Activated T-cell treated with anti-CD3 and anti-CD28 coated beads, Interleukin-2, amount 50 U/mL, for 24 hours (primary cell): ENCODE measurements at regions not wholly inside any gene's neighbourhood (a gene's known extent, or its start where the extent isn't known, plus 50 kb on each side); places are given as distances from the start of the nearest gene placed in this dataset.

ENCODE experiments used
- DNase-seq: peaks from one replicate; pipeline ENCODE4 v3.0.0-alpha.2; 2020
- H3K27ac Mint-ChIP-seq: 2 replicates; pipeline ENCODE4 v1.8.0; 2020; ENCODE audit warnings: mild to moderate bottlenecking, mixed read lengths
- H3K27me3 Mint-ChIP-seq: 2 replicates; pipeline ENCODE4 v1.8.0; 2020; ENCODE audit warnings: mixed read lengths
- H3K36me3 Mint-ChIP-seq: 2 replicates; pipeline ENCODE4 v1.8.0; 2020; ENCODE audit warnings: low read depth, mixed read lengths
- H3K4me1 Mint-ChIP-seq: 2 replicates; pipeline ENCODE4 v1.8.0; 2020; ENCODE audit warnings: low read depth, mixed read lengths
- H3K4me3 Mint-ChIP-seq: 2 replicates; pipeline ENCODE4 v1.8.0; 2020; ENCODE audit warnings: mild to moderate bottlenecking, moderate library complexity, mixed read lengths
- H3K9me3 Mint-ChIP-seq: 2 replicates; pipeline ENCODE4 v1.8.0; 2020; ENCODE audit warnings: mixed read lengths

GRCh38 chrX:42973321-42973720 is 195.4 kb upstream of the PPP1R2C start:
- H3K4me3 Mint-ChIP-seq: no peak overlapping the region
- H3K9me3 Mint-ChIP-seq: peaks cover 5% of the 10 kb centered on the region
- no peak overlapping the region for H3K27ac Mint-ChIP-seq
- peaks cover 11% of the 10 kb centered on the region for H3K4me1 Mint-ChIP-seq
- DNase-seq: no peak
- no peaks in the 10 kb centered on the region for H3K36me3 Mint-ChIP-seq
- H3K27me3 Mint-ChIP-seq: peaks cover 3% of the 10 kb centered on the region

DNA sequence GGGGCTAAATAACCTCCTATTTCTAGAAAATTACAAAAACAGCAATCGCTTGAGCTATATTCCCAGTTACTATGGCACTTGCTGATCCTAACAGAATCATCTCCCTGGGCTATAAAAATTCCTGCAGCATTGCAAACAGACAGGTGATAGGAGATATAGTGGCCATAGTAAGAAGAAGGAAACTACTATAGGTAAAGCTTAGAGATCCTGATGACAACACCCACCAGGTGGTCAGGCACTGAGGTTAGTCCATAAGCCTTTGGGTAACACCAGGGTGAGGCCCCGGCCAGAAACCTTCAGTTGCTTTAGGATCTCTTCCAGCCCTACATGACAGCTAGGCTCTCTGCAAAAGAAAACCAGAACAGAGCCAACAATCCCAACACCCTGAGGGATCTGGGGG is 197.9 kb upstream of the PPP1R2C start:
- Mint-ChIP-seq H3K4me1 (peaks cover 11% of the 10 kb centered on the region), H3K27me3 (peaks cover 9% of the 10 kb centered on the region), H3K27ac (no peak overlapping the region), H3K4me3 (no peak overlapping the region), H3K36me3 (no peaks in the 10 kb centered on the region), H3K9me3 (peaks cover 5% of the 10 kb centered on the region)
- DNase-seq: no peak

- peaks cover 11% of the 10 kb centered on the region for H3K4me1 Mint-ChIP-seq
- H3K36me3 Mint-ChIP-seq: no peaks in the 10 kb centered on the region
- H3K27ac Mint-ChIP-seq: no peak overlapping the region
- DNase-seq: no peak
- H3K9me3 Mint-ChIP-seq: peaks cover 5% of the 10 kb centered on the region
- peaks cover 9% of the 10 kb centered on the region for H3K27me3 Mint-ChIP-seq
- no peak overlapping the region for H3K4me3 Mint-ChIP-seq
Observed at GRCh38 chrX:42976746-42977366, 198.9 kb upstream of the PPP1R2C start.

GRCh38 chrX:42978655-42979379 is 200.9 kb upstream of the PPP1R2C start:
- peaks cover 11% of the 10 kb centered on the region for H3K4me1 Mint-ChIP-seq
- no peaks in the 10 kb centered on the region for H3K9me3 Mint-ChIP-seq
- no peak overlapping the region for H3K4me3 Mint-ChIP-seq
- no peaks in the 10 kb centered on the region for H3K36me3 Mint-ChIP-seq
- H3K27me3 Mint-ChIP-seq: peaks cover 9% of the 10 kb centered on the region
- no peak for DNase-seq
- H3K27ac Mint-ChIP-seq: no peak overlapping the region

- Mint-ChIP-seq H3K27ac (no peak overlapping the region), H3K4me1 (no peaks in the 10 kb centered on the region), H3K27me3 (peaks cover 4% of the 10 kb centered on the region), H3K9me3 (no peaks in the 10 kb centered on the region), H3K36me3 (no peaks in the 10 kb centered on the region), H3K4me3 (no peak overlapping the region)
- no peak for DNase-seq
Observed at GRCh38 chrX:42988700-42989099, 210.7 kb upstream of the PPP1R2C start.

DNA sequence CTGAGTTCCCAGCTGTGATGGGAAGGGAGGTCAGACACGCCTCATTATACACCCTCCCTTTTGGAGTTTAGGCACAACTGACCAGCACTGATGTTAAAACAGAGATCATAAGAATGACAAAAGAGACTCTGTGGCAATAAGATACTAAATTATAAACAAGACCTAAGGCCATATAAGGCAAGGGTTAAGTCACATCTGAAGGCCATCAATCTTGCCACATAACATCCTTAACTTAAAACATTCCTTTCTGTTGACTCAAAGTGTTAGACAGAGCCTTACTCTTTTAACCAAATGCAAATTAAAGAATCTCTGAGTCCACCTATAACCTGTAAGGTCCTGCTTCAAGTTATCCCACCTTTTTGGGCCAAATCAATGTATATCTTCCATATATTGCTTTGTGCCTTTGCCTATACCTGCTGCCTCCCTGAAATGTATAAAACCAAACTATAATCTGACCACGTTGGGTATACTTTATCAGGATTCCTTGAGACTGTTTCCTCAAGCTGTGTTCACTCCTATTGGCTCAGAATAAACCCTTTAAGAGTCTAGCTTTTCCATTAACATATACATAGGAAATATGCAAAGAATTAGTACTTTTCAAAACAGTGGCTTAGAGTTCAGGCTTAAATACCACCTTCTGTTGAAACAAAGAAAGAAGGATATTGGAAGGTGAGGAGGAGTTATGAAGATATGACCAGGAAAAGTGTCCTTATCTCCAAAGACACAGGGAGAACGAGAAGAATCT is 214.4 kb upstream of the PPP1R2C start:
- Mint-ChIP-seq H3K9me3 (no peaks in the 10 kb centered on the region), H3K27me3 (peaks cover 4% of the 10 kb centered on the region), H3K4me1 (no peaks in the 10 kb centered on the region), H3K27ac (no peak overlapping the region), H3K4me3 (no peak overlapping the region), H3K36me3 (no peaks in the 10 kb centered on the region)
- DNase-seq: no peak

- DNase-seq: no peak
Observed at GRCh38 chrX:42996861-42997260, 218.9 kb upstream of the PPP1R2C start.

GRCh38 chrX:43000121-43000520 is 222.2 kb upstream of the PPP1R2C start:
- Mint-ChIP-seq H3K27ac (no peak overlapping the region), H3K27me3 (no peaks in the 10 kb centered on the region), H3K4me3 (no peak overlapping the region), H3K36me3 (no peaks in the 10 kb centered on the region), H3K9me3 (peaks cover 2% of the 10 kb centered on the region), H3K4me1 (peaks cover 3% of the 10 kb centered on the region)
- no peak for DNase-seq

More at GRCh38 chrX:42996861-42997260, 218.9 kb upstream of the PPP1R2C start:
- no peak overlapping the region for H3K4me3 Mint-ChIP-seq
- H3K27me3 Mint-ChIP-seq: no peaks in the 10 kb centered on the region
- H3K27ac Mint-ChIP-seq: no peak overlapping the region
- no peaks in the 10 kb centered on the region for H3K4me1 Mint-ChIP-seq
- H3K36me3 Mint-ChIP-seq: no peaks in the 10 kb centered on the region
- H3K9me3 Mint-ChIP-seq: peaks cover 2% of the 10 kb centered on the region

- no peak overlapping the region for H3K27ac Mint-ChIP-seq
- peaks cover 2% of the 10 kb centered on the region for H3K9me3 Mint-ChIP-seq
- no peaks in the 10 kb centered on the region for H3K36me3 Mint-ChIP-seq
- H3K4me1 Mint-ChIP-seq: peaks cover 3% of the 10 kb centered on the region
- no peaks in the 10 kb centered on the region for H3K27me3 Mint-ChIP-seq
- DNase-seq: no peak
- no peak overlapping the region for H3K4me3 Mint-ChIP-seq
Observed at GRCh38 chrX:43002526-43003203, 224.7 kb upstream of the PPP1R2C start.

- no peak for DNase-seq
- Mint-ChIP-seq H3K36me3 (no peaks in the 10 kb centered on the region), H3K4me1 (peaks cover 3% of the 10 kb centered on the region), H3K4me3 (no peak overlapping the region), H3K27ac (no peak overlapping the region), H3K27me3 (no peaks in the 10 kb centered on the region), H3K9me3 (peaks cover 2% of the 10 kb centered on the region)
Observed at GRCh38 chrX:43003204-43003565, 225.2 kb upstream of the PPP1R2C start.

GRCh38 chrX:43003939-43004338 is 226.0 kb upstream of the PPP1R2C start:
- no peaks in the 10 kb centered on the region for H3K27me3 Mint-ChIP-seq
- H3K4me1 Mint-ChIP-seq: peaks cover 3% of the 10 kb centered on the region
- no peak overlapping the region for H3K27ac Mint-ChIP-seq
- H3K4me3 Mint-ChIP-seq: no peak overlapping the region
- H3K9me3 Mint-ChIP-seq: peaks cover 2% of the 10 kb centered on the region
- H3K36me3 Mint-ChIP-seq: no peaks in the 10 kb centered on the region
- no peak for DNase-seq

DNA sequence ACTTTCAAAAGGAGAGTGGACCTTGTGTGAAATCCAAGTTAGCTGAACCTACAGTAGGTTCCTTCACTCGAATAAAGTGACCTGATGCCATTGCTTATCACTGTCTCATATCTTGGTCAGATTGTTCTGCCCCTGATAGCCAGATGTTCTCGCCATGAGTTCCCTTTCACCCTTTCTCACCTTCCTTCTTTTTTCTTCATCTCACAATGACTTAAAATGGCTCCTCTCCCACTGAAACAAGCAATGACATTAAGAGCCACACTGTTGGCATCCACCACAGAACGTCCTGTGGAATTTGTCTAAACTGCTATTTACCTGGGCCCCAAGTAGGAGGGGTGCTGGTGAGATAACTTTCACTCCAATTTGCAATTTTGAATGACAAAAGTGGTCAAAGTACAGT is 227.6 kb upstream of the PPP1R2C start:
- H3K9me3 Mint-ChIP-seq: peaks cover 2% of the 10 kb centered on the region

GRCh38 chrX:43008356-43008755 is 230.4 kb upstream of the PPP1R2C start:
- Mint-ChIP-seq H3K4me3 (no peak overlapping the region), H3K27ac (no peak overlapping the region), H3K9me3 (no peaks in the 10 kb centered on the region), H3K4me1 (peaks cover 4% of the 10 kb centered on the region), H3K36me3 (no peaks in the 10 kb centered on the region), H3K27me3 (no peaks in the 10 kb centered on the region)
- DNase-seq: no peak

More for the DNA sequence above, 227.6 kb upstream of the PPP1R2C start:
- no peaks in the 10 kb centered on the region for H3K36me3 Mint-ChIP-seq
- no peak overlapping the region for H3K4me3 Mint-ChIP-seq
- no peak overlapping the region for H3K27ac Mint-ChIP-seq
- peaks cover 4% of the 10 kb centered on the region for H3K4me1 Mint-ChIP-seq
- DNase-seq: no peak
- no peaks in the 10 kb centered on the region for H3K27me3 Mint-ChIP-seq

DNA sequence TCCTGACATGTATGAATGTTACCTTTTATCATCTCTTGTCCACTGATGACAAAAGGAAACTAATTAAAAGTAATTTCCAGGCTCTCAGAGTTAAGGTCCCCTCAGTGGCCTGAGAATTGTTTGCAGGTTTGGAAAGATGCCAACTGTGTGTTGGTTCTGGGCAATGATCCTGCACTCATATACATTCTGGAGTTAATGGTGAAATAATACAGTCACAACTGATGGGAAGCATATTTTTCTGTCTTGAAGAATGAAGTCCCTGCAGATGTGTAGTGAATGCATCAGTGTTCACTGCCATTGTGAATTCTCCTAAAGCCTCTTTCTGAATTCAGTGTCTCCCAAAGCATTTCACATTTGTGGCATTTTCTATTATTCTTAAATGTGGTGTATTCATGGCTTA is 238.1 kb upstream of the PPP1R2C start:
- DNase-seq: no peak
- Mint-ChIP-seq H3K9me3 (peaks cover 2% of the 10 kb centered on the region), H3K36me3 (no peaks in the 10 kb centered on the region), H3K4me3 (no peak overlapping the region), H3K27ac (no peak overlapping the region), H3K27me3 (peaks cover 25% of the 10 kb centered on the region), H3K4me1 (peaks cover 3% of the 10 kb centered on the region)
